ENCODE measurements at regions not wholly inside any gene's neighbourhood (a gene's known extent, or its start where the extent isn't known, plus 50 kb on each side); places are given as distances from the start of the nearest gene placed in this dataset.
"Not testable (repeated sequence)": the region's sequence is repeated elsewhere in the genome, so short reads cannot be mapped to it uniquely, and the experiment has no call there.

GRCh38 chr7:156389116-156389692 lies 251.4 kb upstream of the RNF32 start:
- DNase-seq, result no peak

GRCh38 chr7:156386097-156386496 lies 254.5 kb upstream of the RNF32 start:
- DNase-seq, result no peak

- DNase-seq, result no peak
These were observed 255.9 kb upstream of the RNF32 start for GRCh38 chr7:156384706-156385105.

GRCh38 chr7:156383526-156383925 lies 257.0 kb upstream of the RNF32 start:
- DNase-seq, result no peak

- DNase-seq, result no peak
These were observed 260.3 kb upstream of the RNF32 start for GRCh38 chr7:156380261-156380660.

- no peak for DNase-seq
These were observed 261.1 kb upstream of the RNF32 start for GRCh38 chr7:156379324-156380070.

- DNase-seq, result no peak
These were observed 261.8 kb upstream of the RNF32 start for GRCh38 chr7:156378806-156379205.

GRCh38 chr7:156376317-156376716 lies 264.3 kb upstream of the RNF32 start:
- no peak for DNase-seq

- no peak for DNase-seq
These were observed 266.2 kb upstream of the RNF32 start for GRCh38 chr7:156374335-156374734.

- not testable (repeated sequence) for DNase-seq
These were observed 270.6 kb upstream of the RNF32 start for GRCh38 chr7:156369929-156370328.

- DNase-seq, result no peak
These were observed 272.3 kb upstream of the RNF32 start for GRCh38 chr7:156368053-156368843.

GRCh38 chr7:156363751-156364150 lies 276.8 kb upstream of the RNF32 start:
- DNase-seq, result no peak

- DNase-seq, result no peak
These were observed 279.7 kb upstream of the RNF32 start for GRCh38 chr7:156360835-156361234.

GRCh38 chr7:156356551-156356950 lies 284.0 kb upstream of the RNF32 start:
- DNase-seq, result no peak

- no peak for DNase-seq
These were observed 287.2 kb upstream of the RNF32 start for GRCh38 chr7:156353352-156353751.

- DNase-seq, result not testable (repeated sequence)
These were observed 292.8 kb upstream of the RNF32 start for GRCh38 chr7:156347703-156348248.

- no peak for DNase-seq
These were observed 293.4 kb upstream of the RNF32 start for GRCh38 chr7:156347132-156347531.

GRCh38 chr7:156344595-156344994 lies 296.0 kb upstream of the RNF32 start:
- DNase-seq, result no peak

GRCh38 chr7:156334636-156335035 lies 305.9 kb upstream of the RNF32 start:
- DNase-seq, result peak in 1 of 56 donors; percentile 1

- no peak for DNase-seq
These were observed 312.7 kb upstream of the RNF32 start for GRCh38 chr7:156327916-156328315.

GRCh38 chr7:156327474-156327873 lies 313.1 kb upstream of the RNF32 start:
- DNase-seq, result no peak

GRCh38 chr7:156324201-156324600 lies 316.4 kb upstream of the RNF32 start:
- DNase-seq, result no peak
